ENCODE measurements at regions not wholly inside any gene's neighbourhood (a gene's known extent, or its start where the extent isn't known, plus 50 kb on each side); places are given as distances from the start of the nearest gene placed in this dataset.
"Not testable (repeated sequence)": the region's sequence is repeated elsewhere in the genome, so short reads cannot be mapped to it uniquely, and the experiment has no call there.

- DNase-seq (ENCODE audit: low spot score), result no peak
- ATAC-seq, result no peak
Observed at GRCh38 chr12:88921434-88921833, 341.2 kb upstream of the KITLG start.

- DNase-seq (ENCODE audit: low spot score), result no peak
- no peak for ATAC-seq
Observed at GRCh38 chr12:88918161-88918560, 337.9 kb upstream of the KITLG start.

- ATAC-seq (no peak), DNase-seq (ENCODE audit: low spot score) (no peak)
Observed at GRCh38 chr12:88914967-88915366, 334.7 kb upstream of the KITLG start.

GRCh38 chr12:88909510-88909909, 329.2 kb upstream of the KITLG start:
- DNase-seq (ENCODE audit: low spot score) (no peak), ATAC-seq (no peak)

GRCh38 chr12:88908345-88908744, 328.1 kb upstream of the KITLG start:
- no peak for DNase-seq (ENCODE audit: low spot score)
- ATAC-seq, result no peak

GRCh38 chr12:88904705-88905104, 324.4 kb upstream of the KITLG start:
- ATAC-seq (peak; percentile 84), DNase-seq (ENCODE audit: low spot score) (no peak)

GRCh38 chr12:88903333-88903732, 323.1 kb upstream of the KITLG start:
- DNase-seq (ENCODE audit: low spot score) (no peak), ATAC-seq (peak; percentile 83)

GRCh38 chr12:88897723-88898122, 317.5 kb upstream of the KITLG start:
- DNase-seq (ENCODE audit: low spot score) (no peak), ATAC-seq (no peak)

- ATAC-seq, result no peak
- DNase-seq (ENCODE audit: low spot score), result no peak
Observed at GRCh38 chr12:88896958-88897357, 316.7 kb upstream of the KITLG start.

GRCh38 chr12:88895634-88896033, 315.4 kb upstream of the KITLG start:
- ATAC-seq (no peak), DNase-seq (ENCODE audit: low spot score) (no peak)

GRCh38 chr12:88893801-88894200, 313.5 kb upstream of the KITLG start:
- DNase-seq (ENCODE audit: low spot score) (no peak), ATAC-seq (no peak)

- not testable (repeated sequence) for DNase-seq (ENCODE audit: low spot score); ATAC-seq
Observed at GRCh38 chr12:88891434-88891833, 311.2 kb upstream of the KITLG start.

GRCh38 chr12:88889326-88890110, 309.2 kb upstream of the KITLG start:
- ATAC-seq (no peak), DNase-seq (ENCODE audit: low spot score) (no peak)

- no peak for ATAC-seq
- no peak for DNase-seq (ENCODE audit: low spot score)
Observed at GRCh38 chr12:88884600-88884999, 304.3 kb upstream of the KITLG start.

- ATAC-seq (no peak), DNase-seq (ENCODE audit: low spot score) (no peak)
Observed at GRCh38 chr12:88882662-88883061, 302.4 kb upstream of the KITLG start.

GRCh38 chr12:88880051-88880450, 299.8 kb upstream of the KITLG start:
- DNase-seq (ENCODE audit: low spot score) (no peak), ATAC-seq (no peak)

- no peak for ATAC-seq
Observed at GRCh38 chr12:88878295-88878694, 298.0 kb upstream of the KITLG start.

GRCh38 chr12:88876857-88877256, 296.6 kb upstream of the KITLG start:
- ATAC-seq, result no peak
- DNase-seq (ENCODE audit: low spot score), result no peak

More at GRCh38 chr12:88878295-88878694, 298.0 kb upstream of the KITLG start:
- no peak for DNase-seq (ENCODE audit: low spot score)

- no peak for DNase-seq (ENCODE audit: low spot score)
- ATAC-seq, result no peak
Observed at GRCh38 chr12:88870000-88870737, 289.9 kb upstream of the KITLG start.

GRCh38 chr12:88868050-88868449, 287.8 kb upstream of the KITLG start:
- no peak for ATAC-seq

GRCh38 chr12:88867510-88867909, 287.2 kb upstream of the KITLG start:
- DNase-seq (ENCODE audit: low spot score), result no peak
- ATAC-seq, result no peak

More at GRCh38 chr12:88868050-88868449, 287.8 kb upstream of the KITLG start:
- DNase-seq (ENCODE audit: low spot score), result no peak

GRCh38 chr12:88866881-88867280, 286.6 kb upstream of the KITLG start:
- DNase-seq (ENCODE audit: low spot score) (no peak), ATAC-seq (no peak)

Data from left lobe of liver (tissue), 2 donors.